HG02642 (cell line): ENCODE measurements at regions not wholly inside any gene's neighbourhood (a gene's known extent, or its start where the extent isn't known, plus 50 kb on each side); places are given as distances from the start of the nearest gene placed in this dataset.

Experiments
- ATAC-seq: cut with Tn5 transposase; IDR thresholded peaks from one replicate; pipeline ENCODE4 v1.9.1; 2021; ENCODE audit warnings: mild to moderate bottlenecking; ENCODE audit not compliant: unreplicated experiment, poor library complexity

DNA sequence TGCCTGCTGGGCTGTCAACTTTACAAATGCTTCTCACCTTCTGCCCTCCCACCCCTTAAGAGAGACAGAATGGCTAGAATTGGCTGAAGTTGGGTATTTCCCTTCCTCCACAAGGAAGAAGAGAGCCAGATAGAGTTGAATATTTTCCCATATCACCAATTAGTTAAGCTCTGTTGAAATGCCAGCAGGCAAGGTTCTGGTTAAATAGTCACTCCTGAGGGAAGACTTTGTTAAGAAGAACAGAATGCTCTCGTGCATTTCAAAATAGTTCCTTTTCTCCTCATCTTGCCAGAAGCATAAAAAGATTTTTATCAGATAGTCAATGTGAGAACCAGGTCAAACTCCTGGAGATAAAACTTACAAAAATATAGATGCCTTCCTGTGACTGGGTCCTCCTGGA is 2857.0 kb upstream of the PCDH20 start:
- ATAC-seq, result no peak

DNA sequence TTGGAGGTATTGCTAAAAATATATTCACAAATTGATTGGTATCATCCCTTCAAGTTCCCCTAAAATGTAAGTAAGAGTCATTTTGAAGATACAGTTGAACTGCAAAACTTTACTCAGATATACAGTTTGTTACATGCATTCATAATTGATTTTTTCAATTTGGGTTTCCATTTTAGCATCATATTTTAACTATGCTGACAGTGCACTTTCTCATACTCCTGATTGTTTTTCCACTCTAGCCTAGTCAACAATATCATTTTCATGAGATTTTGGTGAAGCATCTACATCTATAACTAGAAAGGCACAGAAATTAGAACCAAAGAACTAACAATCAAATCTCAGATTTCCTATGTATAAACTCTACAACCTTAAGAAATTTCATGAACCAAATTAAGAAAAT is 2850.4 kb upstream of the PCDH20 start:
- ATAC-seq, result no peak

DNA sequence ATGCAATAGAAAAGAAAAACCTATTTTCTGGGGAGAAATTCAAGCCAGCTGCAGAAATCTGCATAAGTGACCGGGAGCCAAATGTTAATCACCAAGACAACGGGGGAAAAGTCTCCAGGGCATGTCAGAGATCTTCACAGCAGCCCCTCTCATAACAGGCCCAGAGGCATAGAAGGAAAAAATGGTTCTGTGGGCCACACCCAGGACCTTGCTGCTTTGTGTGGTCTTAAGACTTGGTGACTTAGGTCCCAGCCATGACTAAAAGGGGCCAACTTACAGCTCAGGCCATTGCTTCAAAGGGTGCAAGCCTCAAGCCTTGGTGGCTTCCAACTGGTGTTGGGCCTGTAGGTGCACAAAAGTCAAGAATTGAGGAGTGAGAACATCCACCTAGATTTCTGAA is 2847.6 kb upstream of the PCDH20 start:
- ATAC-seq, result no peak

DNA sequence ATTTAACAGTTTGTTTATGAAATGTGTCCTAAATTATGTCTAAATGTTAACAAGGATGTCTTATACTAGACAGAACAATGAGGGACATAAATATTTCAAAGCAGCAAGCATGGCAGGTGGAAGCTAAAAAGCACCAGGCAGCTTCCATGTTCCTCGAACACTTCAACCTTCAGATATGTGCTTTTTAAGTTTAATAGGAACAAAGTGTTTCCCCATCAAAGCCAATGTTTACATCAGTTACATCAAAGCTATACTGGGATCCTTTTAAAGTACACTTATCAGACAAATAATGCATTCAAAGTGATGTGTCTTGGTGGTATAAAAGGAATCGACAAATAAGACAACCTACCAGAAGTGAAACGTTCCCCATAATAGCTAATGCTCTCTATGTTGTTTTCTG is 2841.1 kb upstream of the PCDH20 start:
- no peak for ATAC-seq

DNA sequence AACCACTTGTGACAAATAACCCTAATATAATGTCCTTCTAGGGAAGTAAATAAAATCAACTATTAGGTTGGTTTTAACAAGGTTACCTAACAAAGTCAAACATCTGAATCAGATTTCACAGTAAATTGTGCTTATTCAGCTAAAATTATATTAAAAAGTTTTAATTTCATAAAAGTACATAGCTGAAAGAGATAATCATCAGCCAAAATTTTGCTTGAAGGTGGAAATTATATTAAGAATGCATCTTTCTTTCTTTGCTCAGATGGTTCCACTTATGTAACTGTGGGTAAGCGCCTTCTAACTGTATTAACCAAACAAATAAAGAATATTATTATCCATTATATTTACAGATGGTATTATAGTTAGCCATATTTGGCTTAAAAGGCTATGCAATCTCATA is 2840.3 kb upstream of the PCDH20 start:
- ATAC-seq, result no peak

DNA sequence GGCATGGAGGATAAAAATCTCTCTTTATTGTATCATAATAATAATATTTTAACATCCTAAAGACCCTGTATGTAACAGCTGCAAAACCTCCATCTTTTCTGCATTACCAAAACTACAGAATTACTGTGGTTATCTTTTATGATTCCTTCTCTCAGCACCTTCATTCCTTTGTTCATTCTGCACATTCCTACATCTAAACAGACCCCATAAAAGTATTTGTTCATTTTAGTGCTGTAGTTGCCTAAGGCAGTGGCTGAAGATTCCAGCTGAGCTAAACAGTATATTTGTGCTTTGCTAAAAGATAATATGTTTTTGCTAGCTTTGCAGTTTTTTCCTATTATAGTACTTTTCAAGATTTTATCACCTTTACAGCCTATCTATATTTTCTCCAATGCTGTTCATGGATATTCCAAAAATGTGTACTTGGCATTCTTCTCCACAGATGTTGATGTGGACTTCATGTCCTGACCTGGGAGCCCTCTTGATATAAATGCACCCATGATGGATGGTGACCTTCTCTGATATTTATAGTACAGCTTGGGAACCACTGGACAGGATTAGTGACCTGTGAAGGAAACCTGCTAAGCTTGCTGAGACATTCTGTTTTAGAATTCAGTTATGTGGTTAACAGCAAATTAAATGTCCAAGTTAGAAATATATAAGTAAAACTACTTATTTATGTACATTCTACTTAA is 2832.9 kb upstream of the PCDH20 start:
- ATAC-seq, result no peak

DNA sequence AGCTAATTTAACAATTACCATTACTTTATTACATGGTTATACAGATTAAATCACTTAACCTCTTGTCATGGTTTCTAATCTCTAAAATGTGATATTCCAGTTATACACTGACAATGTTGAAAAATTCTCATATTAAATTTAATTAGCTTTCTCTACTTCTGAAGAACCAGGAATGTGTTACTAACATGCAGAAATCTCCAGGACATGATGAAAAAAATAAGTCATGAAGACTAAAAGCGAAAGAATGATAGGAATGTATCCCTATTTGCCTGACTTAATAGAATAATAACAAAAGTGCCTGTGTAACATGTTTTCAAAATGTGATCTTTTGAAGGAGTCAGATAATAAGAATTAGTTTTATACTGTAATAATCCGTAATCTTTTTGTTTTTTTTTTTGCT is 2823.7 kb upstream of the PCDH20 start:
- ATAC-seq, result no peak

DNA sequence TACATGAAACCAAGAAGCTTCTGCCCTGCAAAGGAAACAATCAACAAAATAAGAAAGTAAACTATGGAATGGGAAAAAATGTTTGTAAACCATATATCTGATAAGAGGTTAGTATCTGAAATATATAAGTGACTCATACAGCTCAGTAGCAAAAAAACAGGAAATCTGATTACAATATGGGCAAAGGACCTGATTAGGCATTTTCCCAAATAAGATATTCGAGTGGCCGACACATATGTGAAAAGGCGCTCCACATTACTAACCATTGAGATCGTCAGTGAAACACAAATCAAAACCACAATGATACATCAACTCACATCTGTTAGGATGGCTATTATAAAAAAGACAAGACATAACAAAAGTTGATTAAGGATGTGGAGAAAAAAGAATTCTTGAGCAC is 2818.6 kb upstream of the PCDH20 start:
- no peak for ATAC-seq

DNA sequence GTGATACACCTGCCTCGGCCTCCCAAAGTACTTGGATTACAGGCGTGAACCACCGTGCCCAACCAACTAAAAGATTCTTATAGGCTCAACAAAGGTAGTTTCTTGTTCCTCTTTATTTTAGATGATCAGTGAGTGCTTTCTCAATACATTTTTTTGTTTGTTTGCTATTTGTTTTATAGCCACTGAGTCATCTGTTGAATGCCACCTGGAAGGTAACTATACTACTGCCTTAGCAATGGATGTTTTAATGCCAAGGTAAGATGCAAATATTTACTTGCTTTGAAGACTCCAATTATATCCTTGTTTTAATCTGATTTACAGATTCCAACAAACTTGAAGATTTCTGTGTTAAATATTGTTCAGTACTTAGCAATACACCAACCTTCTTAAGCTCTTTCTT is 2807.4 kb upstream of the PCDH20 start:
- no peak for ATAC-seq

DNA sequence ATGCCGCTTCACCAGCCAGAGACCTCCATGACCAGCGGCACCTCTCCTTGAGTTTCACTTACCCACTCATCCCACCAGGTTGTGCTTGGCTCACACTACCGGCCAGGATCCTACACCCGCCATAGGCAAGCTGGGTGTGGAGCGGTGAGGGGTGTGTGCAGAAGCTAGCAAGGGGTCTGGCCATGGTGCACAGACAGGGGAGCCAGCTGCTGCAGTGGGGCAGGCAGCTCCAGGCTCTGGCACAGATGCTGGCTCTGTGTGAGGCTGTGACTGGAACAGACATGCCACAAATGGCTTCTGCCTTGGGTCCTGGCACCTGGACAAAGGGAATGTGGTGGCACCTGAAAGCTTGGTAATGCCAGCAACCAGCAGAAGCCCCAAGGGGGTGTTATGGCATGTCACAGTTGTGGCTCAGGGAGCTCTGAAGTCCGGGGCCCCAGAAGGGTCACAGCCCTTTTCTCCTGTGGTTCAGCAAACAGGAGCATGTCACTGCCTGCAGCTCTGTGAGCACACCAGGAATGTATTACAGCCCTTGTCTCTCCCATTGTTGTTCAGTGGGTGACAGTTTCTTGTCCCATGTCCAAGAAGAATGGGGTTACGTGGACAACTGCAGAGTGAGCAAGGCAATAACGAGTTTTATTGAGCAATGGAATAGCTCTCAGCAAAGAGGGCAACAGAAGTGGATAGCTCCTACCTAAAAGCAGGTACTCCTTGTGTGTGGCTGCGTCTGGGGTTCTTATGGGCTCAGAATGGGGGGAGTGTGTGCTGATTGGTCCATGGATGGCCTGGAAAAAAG is 2791.0 kb upstream of the PCDH20 start:
- no peak for ATAC-seq

DNA sequence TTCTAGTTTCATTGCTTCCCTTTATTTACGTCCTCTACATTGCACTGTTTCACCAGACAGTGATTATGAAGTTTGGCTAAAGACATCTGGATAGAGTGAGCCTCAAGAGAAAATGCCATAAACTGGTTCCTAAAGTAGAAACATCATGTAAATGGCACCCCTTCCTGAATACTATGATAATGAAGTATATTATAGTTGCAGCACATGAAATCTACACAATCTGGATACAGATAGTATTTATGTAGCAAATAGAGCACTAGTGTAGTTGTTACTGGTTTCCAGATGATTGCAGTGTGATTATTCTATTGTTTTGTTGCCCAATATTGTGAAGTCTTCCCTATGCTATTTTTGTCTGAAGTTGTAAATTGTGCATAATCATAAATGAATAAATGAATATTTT is 2786.9 kb upstream of the PCDH20 start:
- ATAC-seq, result no peak

DNA sequence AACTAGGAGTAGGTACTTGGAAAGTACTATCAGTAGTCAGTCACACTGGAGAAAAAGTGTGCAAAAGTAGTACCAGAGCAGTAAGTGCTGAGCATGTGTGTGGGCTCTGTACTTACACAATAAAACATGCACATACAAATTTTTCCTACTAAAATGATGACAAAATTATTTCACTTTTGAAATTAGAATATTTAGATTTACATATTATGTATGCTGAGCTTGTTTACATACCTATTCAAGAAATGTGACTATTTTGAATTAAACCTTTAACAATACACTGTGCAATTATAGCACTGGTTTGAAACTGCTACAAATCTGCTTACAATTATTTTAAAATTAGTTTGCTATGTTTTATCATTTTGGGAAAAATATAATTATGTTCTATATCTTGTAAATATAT is 2781.6 kb upstream of the PCDH20 start:
- ATAC-seq, result no peak

DNA sequence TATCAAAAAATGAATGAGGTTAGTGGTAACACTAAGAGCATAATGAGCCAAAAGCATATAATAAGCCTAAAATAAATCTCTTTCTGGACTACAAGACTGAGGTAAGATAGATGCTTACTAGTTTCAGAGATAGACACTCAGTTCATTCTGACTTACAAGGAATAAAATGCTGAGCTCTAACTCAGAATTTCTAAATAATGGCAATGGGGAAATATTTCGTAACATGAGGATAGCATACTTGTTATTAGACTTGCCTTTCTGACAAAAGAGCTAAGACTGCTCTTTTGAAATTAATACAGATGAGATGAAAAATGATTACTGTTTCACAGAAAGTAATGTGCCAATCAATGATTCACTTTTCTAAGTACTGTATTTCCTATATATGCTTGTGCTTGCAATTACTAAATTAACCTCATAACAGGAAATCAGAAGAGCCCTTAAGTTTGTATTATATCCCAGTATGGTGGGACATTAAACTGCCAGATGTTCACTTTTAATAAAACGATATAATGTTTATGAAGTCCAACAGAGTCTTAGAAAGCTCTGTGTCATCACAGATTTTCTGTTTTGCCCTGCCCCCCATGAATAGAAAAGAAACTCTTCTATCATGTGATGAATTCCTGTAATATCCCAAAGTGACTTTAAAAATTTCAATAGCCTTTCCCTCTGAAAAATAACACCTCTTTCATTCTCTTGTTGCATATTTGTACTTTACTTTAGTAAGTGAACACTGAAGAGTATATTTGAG is 2771.0 kb upstream of the PCDH20 start:
- ATAC-seq, result no peak

DNA sequence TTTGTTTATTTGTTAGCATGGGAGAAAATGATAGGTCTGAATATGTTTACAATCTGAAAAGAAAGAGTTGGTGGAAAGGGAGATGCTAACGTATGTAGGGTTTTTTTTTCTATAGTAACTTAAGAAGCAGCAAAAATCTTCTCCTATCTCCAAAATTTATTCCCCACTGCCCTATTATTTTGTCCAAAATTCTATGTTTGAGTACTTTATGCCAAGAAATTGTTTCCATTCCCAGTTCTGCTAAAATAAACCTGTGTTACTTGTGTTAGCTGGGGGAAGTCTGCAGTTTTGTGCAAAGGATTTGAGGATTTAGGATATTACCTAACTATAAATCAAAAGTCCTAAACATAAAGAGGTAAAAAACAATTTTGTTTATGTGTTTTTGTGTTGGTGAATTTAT is 2770.4 kb upstream of the PCDH20 start:
- no peak for ATAC-seq

DNA sequence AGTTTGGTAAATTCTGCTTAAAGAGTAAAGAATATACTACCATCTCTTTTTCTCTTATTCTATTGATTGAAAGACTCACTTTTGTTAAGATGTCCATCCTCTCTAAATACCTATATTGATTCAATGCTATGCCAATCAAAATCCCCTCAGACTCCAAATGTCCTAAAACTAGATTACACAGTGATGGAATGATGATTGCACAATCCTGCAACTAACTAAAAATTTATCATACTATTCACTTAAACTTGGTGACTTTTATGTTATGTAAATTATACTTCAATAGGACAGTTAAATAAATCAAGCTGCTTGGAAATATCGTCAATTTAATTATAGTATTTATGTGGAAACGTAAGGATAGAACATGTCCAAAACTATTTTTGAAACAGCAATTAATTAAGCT is 2765.1 kb upstream of the PCDH20 start:
- no peak for ATAC-seq

DNA sequence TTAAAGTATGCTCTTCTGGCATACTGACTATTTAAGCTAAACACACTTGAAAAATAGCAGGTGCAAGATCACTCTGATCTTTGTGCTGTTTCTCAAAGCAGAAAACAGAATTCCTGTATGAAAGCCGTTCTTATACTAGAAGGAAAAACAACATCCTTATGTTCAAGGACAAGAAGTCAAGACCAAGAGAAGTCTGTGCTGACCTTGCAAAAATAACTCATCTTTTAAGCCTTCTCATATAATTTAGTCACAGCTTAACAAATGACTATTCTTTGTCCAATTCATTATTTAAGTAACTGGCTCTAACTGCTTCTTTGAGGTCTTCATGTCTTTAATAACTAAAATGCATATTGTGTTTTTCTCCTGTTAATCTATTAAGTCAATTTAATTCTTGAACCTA is 2750.2 kb upstream of the PCDH20 start:
- no peak for ATAC-seq

DNA sequence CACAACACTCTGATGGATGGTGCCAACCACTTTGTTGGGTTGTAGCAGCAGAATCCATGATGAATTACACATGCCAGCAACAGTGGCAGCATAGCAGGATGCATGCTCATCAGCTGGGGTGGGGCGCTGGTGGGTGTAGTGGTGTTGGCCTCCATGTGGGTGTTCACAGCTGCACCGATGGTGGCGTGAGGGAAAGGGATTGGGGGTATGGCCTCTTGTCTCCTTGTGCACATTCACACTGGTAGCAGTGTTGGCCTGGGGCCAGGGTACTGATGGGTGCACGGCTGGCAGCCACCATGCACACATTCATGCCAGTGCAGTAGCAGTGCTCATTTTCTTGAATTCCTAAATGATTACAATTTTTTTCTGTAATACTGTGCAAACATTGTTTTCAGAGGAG is 2748.8 kb upstream of the PCDH20 start:
- no peak for ATAC-seq

DNA sequence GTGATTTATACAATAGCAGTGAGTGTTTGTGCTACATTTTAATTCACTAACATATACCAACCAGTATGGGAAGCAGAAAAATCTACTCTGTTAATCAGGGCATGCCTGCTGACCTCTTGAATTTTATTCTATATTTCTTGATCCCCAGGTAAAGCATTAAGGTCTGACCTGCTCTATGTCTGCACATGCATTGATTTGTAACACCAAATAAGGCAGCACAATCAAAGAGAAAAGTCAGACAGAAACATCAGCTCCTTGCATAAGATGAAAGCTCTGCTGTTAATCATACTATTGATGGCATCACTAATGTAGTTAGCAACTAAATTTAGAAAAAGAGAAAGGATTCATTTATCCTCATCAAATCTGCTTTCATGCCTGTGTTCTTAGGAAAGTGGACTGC is 2744.8 kb upstream of the PCDH20 start:
- no peak for ATAC-seq

DNA sequence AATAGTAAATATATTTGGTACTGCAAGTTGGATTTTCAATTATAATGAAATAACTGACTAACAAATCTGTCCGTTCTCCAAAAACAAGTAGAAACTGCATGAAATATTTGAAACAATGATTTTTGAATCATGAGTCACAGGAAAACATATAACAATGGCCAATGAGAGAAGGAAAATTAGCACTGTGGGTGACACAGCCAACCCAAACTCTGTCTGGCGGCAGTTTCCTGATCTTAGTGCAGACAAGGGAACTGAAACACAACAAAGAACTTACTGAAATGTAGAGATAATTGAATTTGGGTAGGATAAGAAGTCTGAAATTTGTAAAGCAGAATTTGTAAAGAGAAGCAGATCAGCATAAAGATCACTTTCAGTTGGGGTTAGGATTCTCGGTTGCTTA is 2743.3 kb upstream of the PCDH20 start:
- ATAC-seq, result no peak

DNA sequence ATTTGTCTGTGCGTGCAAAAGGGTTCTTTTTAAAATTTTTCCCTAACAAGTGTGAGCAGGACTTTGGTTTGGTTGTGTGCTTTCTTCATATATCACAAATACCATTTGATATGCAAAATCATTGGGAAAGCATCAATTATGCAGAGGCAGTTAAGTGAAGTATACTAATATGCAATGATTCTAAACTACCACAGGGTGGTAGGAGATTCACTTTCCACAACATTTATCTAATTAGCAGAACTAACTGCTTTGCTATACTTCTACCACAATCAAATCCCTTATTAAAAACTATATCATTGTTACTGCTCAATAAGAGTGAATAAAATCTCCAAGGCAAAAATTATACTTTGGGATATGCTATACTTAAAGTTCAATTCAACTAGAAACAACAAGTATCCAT is 2738.9 kb upstream of the PCDH20 start:
- ATAC-seq, result no peak

DNA sequence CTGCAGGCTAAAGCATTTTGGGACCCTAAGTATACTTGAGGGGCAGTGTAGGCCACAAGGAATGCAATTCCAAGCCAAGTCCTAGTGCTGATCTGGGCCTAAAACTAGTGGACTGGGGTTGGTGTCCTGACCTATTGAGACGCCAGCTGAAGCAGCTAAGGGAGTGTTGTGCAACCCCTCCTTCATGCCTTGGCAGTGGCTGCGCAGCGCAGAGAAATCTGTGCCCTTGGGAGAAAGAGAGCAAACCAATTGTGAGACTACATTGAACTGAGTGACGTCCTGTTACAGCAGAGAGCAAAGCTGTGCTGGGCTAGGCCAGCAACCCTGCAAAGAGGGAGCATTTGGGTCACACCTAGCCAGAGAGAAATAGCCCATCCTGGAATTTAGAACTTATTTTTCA is 2715.0 kb upstream of the PCDH20 start:
- ATAC-seq, result no peak
